ENCODE measurements at regions not wholly inside any gene's neighbourhood (a gene's known extent, or its start where the extent isn't known, plus 50 kb on each side); places are given as distances from the start of the nearest gene placed in this dataset.

GRCh38 chr10:112098682-112099081 lies 84.9 kb downstream of the GPAM start:
- DNase-seq = no peak
